ENCODE measurements at regions not wholly inside any gene's neighbourhood (a gene's known extent, or its start where the extent isn't known, plus 50 kb on each side); places are given as distances from the start of the nearest gene placed in this dataset.
A peak's percentile ranks its signal among the peaks of the same experiment; 100 is the strongest.
"Not testable (repeated sequence)": the region's sequence is repeated elsewhere in the genome, so short reads cannot be mapped to it uniquely, and the experiment has no call there.

- DNase-seq (ENCODE audit: low read depth), result no peak
Measured at GRCh38 chr2:36235426-36235825, 120.2 kb upstream of the CRIM1 start.

GRCh38 chr2:36223259-36223658 is 132.3 kb upstream of the CRIM1 start:
- no peak for DNase-seq (ENCODE audit: low read depth)

GRCh38 chr2:36222485-36222884 is 133.1 kb upstream of the CRIM1 start:
- no peak for DNase-seq (ENCODE audit: low read depth)

GRCh38 chr2:36214691-36215090 is 140.9 kb upstream of the CRIM1 start:
- DNase-seq (ENCODE audit: low read depth), result no peak

DNA sequence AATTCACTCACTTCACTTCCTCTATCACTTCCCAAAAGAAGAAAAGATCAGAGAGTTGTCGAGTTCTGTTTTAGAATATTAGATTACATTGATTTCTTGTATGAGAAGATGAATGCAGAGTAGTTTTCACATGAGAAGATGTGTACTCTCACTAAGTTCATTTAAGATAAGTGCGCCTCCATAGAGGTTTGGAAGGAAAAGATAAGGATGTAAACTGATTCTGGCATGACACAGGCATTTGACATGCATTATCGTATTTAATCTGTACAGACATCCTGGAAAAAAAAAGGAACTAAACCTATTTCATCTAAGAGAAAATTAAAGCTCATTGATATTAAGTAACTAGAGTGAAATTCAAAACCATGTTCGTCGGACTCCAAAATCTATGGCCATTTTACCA is 152.2 kb upstream of the CRIM1 start:
- no peak for DNase-seq (ENCODE audit: low read depth)

GRCh38 chr2:36197181-36197971 is 158.2 kb upstream of the CRIM1 start:
- no peak for DNase-seq (ENCODE audit: low read depth)

DNA sequence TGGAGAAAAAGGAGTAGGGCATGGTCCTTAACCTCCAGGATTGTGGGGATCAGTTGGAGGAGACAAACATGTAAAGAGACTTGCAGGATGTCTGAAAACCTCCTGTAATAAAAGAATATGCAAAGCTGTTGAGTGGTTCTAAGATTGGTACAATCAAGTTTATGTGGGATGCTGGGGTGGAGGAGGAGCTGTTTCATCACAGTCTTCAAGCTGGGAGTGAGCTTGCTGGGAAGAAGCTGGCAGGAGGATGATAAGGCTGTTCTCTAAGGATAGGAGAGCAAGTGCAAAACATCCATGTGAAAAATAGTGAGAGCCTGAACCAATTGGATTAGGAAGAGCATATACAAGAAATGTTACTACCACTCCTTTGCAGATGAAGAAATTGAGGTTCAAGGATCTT is 161.9 kb upstream of the CRIM1 start:
- no peak for DNase-seq (ENCODE audit: low read depth)

- DNase-seq (ENCODE audit: low read depth), result no peak
Measured at GRCh38 chr2:36192983-36193382, 162.6 kb upstream of the CRIM1 start.

GRCh38 chr2:36190097-36190496 is 165.5 kb upstream of the CRIM1 start:
- DNase-seq (ENCODE audit: low read depth), result no peak

GRCh38 chr2:36185624-36186023 is 170.0 kb upstream of the CRIM1 start:
- DNase-seq (ENCODE audit: low read depth), result no peak

GRCh38 chr2:36184848-36185247 is 170.7 kb upstream of the CRIM1 start:
- DNase-seq (ENCODE audit: low read depth), result no peak

- not testable (repeated sequence) for DNase-seq (ENCODE audit: low read depth)
Measured at GRCh38 chr2:36180789-36181482, 174.6 kb upstream of the CRIM1 start.

DNA sequence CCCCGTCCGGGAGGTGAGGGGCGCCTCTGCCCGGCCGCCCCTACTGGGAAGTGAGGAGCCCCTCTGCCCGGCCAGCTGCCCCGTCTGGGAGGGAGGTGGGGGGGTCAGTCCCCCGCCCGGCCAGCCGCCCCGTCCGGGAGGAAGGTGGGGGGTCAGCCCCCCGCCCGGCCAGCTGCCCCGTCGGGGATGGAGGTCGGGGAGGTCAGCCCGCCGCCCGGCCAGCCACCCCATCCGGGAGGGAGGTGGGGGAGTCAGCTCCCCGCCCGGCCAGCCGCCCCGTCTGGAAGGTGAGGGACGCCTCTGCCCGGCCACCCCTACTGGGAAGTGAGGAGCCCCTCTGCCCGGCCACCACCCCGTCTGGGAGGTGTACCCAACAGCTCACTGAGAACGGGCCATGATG is 175.3 kb upstream of the CRIM1 start:
- DNase-seq (ENCODE audit: low read depth), result not testable (repeated sequence)

GRCh38 chr2:36179668-36180269 is 175.8 kb upstream of the CRIM1 start:
- not testable (repeated sequence) for DNase-seq (ENCODE audit: low read depth)

DNA sequence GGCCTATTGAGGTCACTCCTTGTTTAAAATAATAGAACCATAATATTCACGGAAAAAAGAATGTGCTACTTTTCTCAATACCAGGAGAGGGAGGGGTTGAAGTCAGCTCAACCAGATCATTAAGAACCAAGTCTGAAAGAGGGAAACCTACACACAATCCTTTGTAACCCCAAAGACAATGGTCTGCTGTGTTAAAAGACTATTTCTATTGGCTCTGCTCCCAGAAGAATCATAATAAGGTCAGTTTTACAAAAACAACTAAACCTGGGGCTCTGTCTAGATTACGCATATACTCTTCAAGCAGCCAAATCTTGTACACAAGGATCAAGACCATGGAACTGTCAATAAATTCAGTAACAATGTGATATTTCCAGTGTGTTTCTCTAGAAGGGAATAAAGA is 177.2 kb upstream of the CRIM1 start:
- DNase-seq (ENCODE audit: low read depth), result no peak

- no peak for DNase-seq (ENCODE audit: low read depth)
Measured at GRCh38 chr2:36177282-36177681, 178.3 kb upstream of the CRIM1 start.

GRCh38 chr2:36174920-36175319 is 180.7 kb upstream of the CRIM1 start:
- DNase-seq (ENCODE audit: low read depth), result no peak

DNA sequence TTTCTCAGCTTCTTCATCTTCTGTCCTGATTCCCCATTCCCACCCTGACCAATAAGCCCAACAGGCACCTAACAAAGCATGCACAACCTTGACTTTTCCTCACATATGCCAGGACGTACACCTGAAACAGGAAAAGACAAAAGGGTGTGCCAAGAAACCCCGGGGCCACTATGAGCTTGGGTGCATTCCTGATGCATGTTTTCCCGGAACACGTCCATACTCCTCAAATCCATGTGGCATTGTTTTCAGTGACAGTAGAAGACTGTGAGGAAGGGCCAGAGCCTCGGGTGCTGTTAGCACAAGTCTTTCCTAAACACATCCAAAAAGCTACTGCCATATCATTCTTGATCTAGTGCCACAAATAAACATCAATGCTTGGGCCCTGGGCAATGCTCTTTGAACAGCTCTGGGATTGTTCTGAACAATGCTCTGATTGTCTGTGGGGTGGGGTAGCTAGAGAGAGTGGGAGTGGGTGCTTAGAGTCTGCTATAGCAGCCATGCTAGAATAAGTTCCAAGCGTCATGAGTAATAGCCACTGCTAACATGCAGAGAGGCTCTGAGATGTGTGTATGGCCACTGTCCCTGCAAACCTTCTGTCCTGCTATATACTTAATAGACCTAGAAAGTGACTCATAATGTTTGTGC is 181.7 kb upstream of the CRIM1 start:
- no peak for DNase-seq (ENCODE audit: low read depth)

- DNase-seq (ENCODE audit: low read depth), result peak; percentile 54
Measured at GRCh38 chr2:36172824-36173223, 182.8 kb upstream of the CRIM1 start.

DNA sequence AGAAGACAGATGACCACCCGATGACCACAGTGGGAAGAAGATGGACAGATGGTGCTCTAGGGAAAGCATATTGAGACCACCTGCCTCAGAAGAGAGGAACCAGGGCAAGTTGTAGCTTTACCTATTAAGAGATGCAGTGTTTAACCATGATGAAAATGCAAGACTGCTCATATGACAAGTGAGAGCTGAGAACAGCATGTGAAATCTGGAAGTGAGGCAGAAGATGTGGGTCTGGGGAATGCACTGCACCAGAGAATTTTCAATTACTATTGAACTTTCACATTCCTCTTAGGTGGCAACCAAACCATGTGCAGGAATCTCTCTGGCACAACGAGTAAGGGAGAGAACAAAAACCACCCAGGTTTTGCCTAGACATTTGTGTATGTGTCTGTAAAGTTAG is 184.8 kb upstream of the CRIM1 start:
- DNase-seq (ENCODE audit: low read depth), result no peak

- DNase-seq (ENCODE audit: low read depth), result no peak
Measured at GRCh38 chr2:36169843-36170242, 185.7 kb upstream of the CRIM1 start.

- no peak for DNase-seq (ENCODE audit: low read depth)
Measured at GRCh38 chr2:36168115-36168514, 187.5 kb upstream of the CRIM1 start.

- DNase-seq (ENCODE audit: low read depth), result peak; percentile 57
Measured at GRCh38 chr2:36165132-36165531, 190.4 kb upstream of the CRIM1 start.
